ENCODE measurements at regions not wholly inside any gene's neighbourhood (a gene's known extent, or its start where the extent isn't known, plus 50 kb on each side); places are given as distances from the start of the nearest gene placed in this dataset.

DNA sequence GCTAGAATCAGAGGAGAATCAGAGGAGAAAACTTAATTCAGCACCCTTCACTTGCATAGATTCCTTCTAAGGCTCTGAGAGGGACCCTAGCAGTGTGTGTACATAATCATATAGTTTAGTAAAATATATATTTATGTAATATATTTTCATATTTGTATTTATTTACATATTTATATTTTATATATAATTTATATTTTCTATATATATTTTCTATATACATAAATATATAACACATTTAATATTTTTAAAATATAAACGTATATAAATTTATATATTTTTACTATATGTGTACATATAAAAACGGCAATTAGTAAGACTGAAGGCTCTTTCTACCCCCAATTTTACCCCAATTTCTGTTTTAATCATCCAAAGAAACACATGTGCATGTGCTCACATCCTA is 80.3 kb downstream of the NXPE2 start:
- TF ChIP-seq, protein P1, sequence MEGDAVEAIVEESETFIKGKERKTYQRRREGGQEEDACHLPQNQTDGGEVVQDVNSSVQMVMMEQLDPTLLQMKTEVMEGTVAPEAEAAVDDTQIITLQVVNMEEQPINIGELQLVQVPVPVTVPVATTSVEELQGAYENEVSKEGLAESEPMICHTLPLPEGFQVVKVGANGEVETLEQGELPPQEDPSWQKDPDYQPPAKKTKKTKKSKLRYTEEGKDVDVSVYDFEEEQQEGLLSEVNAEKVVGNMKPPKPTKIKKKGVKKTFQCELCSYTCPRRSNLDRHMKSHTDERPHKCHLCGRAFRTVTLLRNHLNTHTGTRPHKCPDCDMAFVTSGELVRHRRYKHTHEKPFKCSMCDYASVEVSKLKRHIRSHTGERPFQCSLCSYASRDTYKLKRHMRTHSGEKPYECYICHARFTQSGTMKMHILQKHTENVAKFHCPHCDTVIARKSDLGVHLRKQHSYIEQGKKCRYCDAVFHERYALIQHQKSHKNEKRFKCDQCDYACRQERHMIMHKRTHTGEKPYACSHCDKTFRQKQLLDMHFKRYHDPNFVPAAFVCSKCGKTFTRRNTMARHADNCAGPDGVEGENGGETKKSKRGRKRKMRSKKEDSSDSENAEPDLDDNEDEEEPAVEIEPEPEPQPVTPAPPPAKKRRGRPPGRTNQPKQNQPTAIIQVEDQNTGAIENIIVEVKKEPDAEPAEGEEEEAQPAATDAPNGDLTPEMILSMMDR (IDR thresholded peaks at IDR 0.05; ENCODE audit: low read depth, low read length), result no peak
- no peak for DNase-seq (ENCODE audit: extremely low read depth, low read depth)

DNA sequence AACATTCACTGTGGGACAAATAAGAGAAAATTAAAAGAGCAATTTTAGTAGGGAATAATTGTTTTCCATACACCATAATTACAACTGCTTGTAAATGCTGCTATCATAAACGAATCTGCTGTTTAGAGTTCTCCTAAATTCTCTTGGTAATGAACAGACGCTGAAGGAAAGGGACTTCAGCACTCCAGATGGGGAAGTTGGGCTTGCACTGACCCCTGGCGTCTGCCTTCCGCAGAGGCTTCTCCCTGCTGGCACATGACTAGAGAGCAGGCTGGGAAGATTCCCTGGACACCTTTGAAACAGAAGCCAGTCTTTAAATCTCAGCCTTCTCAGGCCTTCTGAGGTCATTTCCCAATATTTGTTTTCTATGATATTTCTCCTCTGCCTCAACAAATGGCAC is 84.1 kb downstream of the NXPE2 start:
- TF ChIP-seq, protein P1 (IDR thresholded peaks at IDR 0.05; ENCODE audit: low read depth, low read length), result peak; percentile 71
- DNase-seq (ENCODE audit: extremely low read depth, low read depth), result peak; percentile 7

DNA sequence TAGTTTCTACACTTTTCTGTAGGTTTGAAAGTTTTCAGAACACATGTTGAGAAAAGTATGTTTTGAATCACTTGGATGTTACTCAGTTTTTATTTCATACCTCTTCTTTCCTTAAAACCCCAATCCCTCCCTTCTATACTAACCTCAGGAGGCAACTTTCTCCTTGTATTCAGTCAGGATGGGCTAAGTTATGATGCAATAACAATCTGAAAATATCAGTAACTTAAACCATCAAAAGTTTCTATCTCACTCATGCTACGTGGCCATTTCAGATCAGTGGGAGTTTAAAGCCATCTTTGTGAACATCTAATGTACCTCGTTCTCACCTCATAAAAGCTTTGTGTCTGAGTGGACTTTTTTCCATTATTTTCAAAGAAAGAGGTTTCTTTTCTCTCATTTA is 86.2 kb downstream of the NXPE2 start:
- DNase-seq (ENCODE audit: extremely low read depth, low read depth), result no peak
- TF ChIP-seq, protein P1 (IDR thresholded peaks at IDR 0.05; ENCODE audit: low read depth, low read length), result no peak

DNA sequence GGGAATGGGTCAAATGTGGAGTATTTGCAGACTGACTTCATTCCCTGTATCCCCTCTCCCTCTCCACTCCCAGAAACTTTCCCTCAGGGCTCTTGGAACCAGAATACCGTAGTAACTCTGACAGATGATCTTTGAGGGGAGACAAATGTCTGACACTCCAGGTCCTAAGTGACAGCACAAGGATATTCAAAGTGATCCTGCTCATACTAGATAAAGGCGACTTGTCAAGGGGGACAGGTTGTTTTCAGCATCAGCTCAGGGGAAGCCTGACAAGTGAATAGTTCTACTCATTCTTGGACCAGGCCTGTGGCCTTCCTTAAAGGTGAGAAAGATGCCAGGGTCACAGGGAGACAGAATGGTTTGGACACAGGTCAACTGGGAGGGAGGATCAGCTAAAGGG is 92.8 kb downstream of the NXPE2 start:
- TF ChIP-seq, protein P1 (IDR thresholded peaks at IDR 0.05; ENCODE audit: low read depth, low read length), result no peak

DNA sequence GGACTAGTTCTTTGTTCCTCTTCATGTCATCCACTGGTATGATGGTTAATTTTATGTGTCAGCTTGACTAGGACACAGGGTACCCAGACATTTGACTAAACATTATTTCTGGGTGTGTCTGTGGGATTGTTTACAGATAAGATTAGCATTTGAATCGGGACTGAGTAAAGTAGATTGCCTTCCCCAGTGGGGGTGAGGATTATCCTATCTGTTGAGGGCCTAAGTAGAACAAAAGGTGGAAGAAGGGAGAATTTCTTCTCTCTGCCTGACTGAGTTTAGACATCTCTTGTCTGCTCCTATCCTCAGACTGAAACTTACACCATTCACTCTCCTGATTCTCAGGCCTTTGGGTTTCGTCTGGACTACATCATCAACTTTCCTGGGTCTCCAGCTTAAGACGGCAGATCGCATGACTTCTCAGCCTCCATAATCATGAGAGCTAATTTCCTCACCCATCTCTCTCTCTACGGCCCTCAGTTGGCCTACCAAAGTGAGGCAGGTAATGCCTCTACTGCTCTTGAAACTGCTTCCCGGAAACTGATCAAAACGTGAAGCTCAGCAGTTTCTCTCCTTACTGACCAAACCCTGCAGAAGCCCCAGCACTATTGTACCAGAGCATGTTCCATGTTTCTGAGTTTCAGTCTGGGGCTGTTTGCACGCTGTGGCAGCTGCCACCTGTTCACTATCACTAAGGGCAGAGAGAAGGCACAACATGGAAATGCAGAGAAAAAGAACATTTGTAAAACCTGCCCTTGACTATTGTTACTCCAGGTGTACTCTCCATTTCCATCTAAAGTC is 95.4 kb downstream of the NXPE2 start:
- no peak for DNase-seq (ENCODE audit: extremely low read depth, low read depth)
- TF ChIP-seq, protein P1 (IDR thresholded peaks at IDR 0.05; ENCODE audit: low read depth, low read length), result no peak

More for the DNA sequence above, 92.8 kb downstream of the NXPE2 start:
- DNase-seq (ENCODE audit: extremely low read depth, low read depth), result no peak

DNA sequence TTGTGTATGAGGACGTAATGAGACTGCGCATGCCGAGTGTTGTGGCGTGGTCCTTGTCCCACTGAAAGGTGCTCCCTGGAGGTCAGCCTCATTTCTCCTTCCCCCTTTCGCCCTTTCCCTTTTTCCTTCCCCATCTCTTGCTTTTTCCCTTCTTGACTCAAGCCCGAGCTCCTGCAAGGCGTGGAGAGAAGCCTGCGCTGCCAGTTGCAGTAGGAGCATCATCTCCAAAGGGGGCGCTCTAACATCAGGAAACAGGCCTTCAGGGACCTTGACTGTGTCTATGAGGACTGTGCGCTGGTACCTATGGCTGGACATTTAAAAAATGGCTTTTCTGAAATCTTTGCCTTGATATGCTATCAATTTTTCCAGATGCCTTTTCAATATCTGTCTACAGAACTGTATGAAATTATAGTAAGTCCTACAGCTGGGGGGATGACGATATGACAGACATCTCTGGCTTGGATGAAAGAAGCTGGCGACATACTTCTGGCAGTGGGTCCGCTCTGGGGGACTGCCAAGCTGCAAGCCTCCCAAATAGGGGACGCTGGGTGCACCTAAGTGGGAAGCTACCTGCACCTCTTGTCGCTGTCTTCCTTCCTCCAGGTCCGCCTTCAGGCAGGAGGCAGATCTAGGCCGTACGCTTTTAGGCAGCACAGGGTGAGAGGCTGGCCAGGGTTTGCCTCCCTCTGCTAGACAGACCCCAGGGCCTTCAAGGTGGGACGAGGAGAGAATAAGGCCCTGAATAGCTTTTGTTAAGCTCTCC is 96.5 kb downstream of the NXPE2 start:
- no peak for DNase-seq (ENCODE audit: extremely low read depth, low read depth)
- TF ChIP-seq, protein P1 (IDR thresholded peaks at IDR 0.05; ENCODE audit: low read depth, low read length), result no peak
